HepG2 (cell line): ENCODE measurements at regions not wholly inside any gene's neighbourhood (a gene's known extent, or its start where the extent isn't known, plus 50 kb on each side); places are given as distances from the start of the nearest gene placed in this dataset.
A peak's percentile ranks its signal among the peaks of the same experiment; 100 is the strongest.

Experiments used
- CCDC6 ChIP-seq: sonication (generic); formaldehyde crosslinking; IDR thresholded peaks from 2 replicates; pipeline ENCODE4 v1.8.1; 2022; ENCODE audit warnings: mild to moderate bottlenecking, missing genetic modification reagents, moderate library complexity
- KAT2B ChIP-seq: fragments of 150-350 bp; IDR thresholded peaks from 2 replicates; pipeline ENCODE4 v1.6.1; 2014; ENCODE audit warnings: low read depth, low read length, borderline replicate concordance
- MBD4 ChIP-seq: IDR thresholded peaks from 2 replicates; pipeline ENCODE4 v1.6.1; 2012; ENCODE audit warnings: low read length, inconsistent platforms, borderline replicate concordance
- RARG ChIP-seq: sonication (generic); formaldehyde crosslinking; IDR thresholded peaks from 2 replicates; pipeline ENCODE4 v1.4.0; 2020; ENCODE audit warnings: low read depth, mild to moderate bottlenecking, missing genetic modification reagents
- SMAD3 ChIP-seq: sonication (generic); formaldehyde crosslinking; IDR thresholded peaks from 2 replicates; pipeline ENCODE4 v1.4.0; 2020; ENCODE audit warnings: missing genetic modification reagents
- XRCC5 ChIP-seq: fragments of 200-400 bp; formaldehyde crosslinking; optimal IDR thresholded peaks from 2 replicates; pipeline ENCODE3; 2017; ENCODE audit warnings: mild to moderate bottlenecking, low read length
- YY1 ChIP-seq: IDR thresholded peaks from 2 replicates; pipeline ENCODE4 v1.6.1; 2011; ENCODE audit warnings: low read length, low read depth, moderate library complexity, mild to moderate bottlenecking; ENCODE audit not compliant: insufficient read depth, insufficient replicate concordance
- ZFYVE20 ChIP-seq: sonication (generic); formaldehyde crosslinking; IDR thresholded peaks from 2 replicates; pipeline ENCODE4 v1.8.0; 2023; ENCODE audit warnings: low read depth, mild to moderate bottlenecking, moderate library complexity, missing genetic modification reagents, borderline replicate concordance
- ZKSCAN8 ChIP-seq: IDR thresholded peaks from 2 replicates; pipeline ENCODE4 v1.6.1; 2016; ENCODE audit warnings: borderline replicate concordance, missing genetic modification reagents, missing compliant biosample characterization
- ZNF101 ChIP-seq: sonication (generic); formaldehyde crosslinking; IDR thresholded peaks from 2 replicates; pipeline ENCODE4 v1.4.0; 2020; ENCODE audit warnings: mild to moderate bottlenecking, low read depth, missing genetic modification reagents, borderline replicate concordance
- ZNF24 ChIP-seq: fragments of 450-650 bp; IDR thresholded peaks from 2 replicates; pipeline ENCODE4 v1.6.1; 2017; ENCODE audit warnings: antibody characterized with exemption, mild to moderate bottlenecking
- ZNF430 ChIP-seq: sonication (generic); formaldehyde crosslinking; IDR thresholded peaks from 2 replicates; pipeline ENCODE4 v1.9.0; 2021; ENCODE audit warnings: mild to moderate bottlenecking, missing genetic modification reagents
- ZNF546 ChIP-seq: sonication (generic); formaldehyde crosslinking; conservative IDR thresholded peaks from 2 replicates; pipeline ENCODE4 v1.8.1; 2023; ENCODE audit warnings: mild to moderate bottlenecking, missing genetic modification reagents
- ZNF644 ChIP-seq: IDR thresholded peaks from 2 replicates; pipeline ENCODE4 v1.6.1; 2016; ENCODE audit warnings: low read depth
- ZNF788 ChIP-seq: sonication (generic); formaldehyde crosslinking; IDR thresholded peaks from 2 replicates; pipeline ENCODE4 v1.5.0; 2020; ENCODE audit warnings: mild to moderate bottlenecking, missing genetic modification reagents, borderline replicate concordance
- ZNF790 ChIP-seq: sonication (generic); formaldehyde crosslinking; IDR thresholded peaks from 2 replicates; pipeline ENCODE4 v1.8.0; 2022; ENCODE audit warnings: missing genetic modification reagents, mild to moderate bottlenecking, borderline replicate concordance
- TF ChIP-seq, protein P1 (sequence below), 2 experiments: sonication (generic) in 1 of 2; formaldehyde crosslinking in 1 of 2; IDR thresholded peaks; 2 replicates each; pipeline versions ENCODE4 v1.6.1 to v1.9.0; 2014 to 2022; ENCODE audit warnings: antibody characterized with exemption in 1 of 2, borderline replicate concordance in 1 of 2, inconsistent platforms in 1 of 2, low read depth in 1 of 2, missing genetic modification reagents in 1 of 2
- TF ChIP-seq, protein P2 (sequence below): sonication (generic); formaldehyde crosslinking; IDR thresholded peaks from 2 replicates; pipeline ENCODE4 v1.8.0; 2022; ENCODE audit warnings: missing genetic modification reagents, mild to moderate bottlenecking, inconsistent platforms, borderline replicate concordance
- TF ChIP-seq, protein P3 (sequence below), 2 experiments: sonication (generic) in 1 of 2; formaldehyde crosslinking in 1 of 2; IDR thresholded peaks; 2 replicates each; pipeline versions ENCODE4 v1.5.1 to v1.6.1; 2011 to 2020; ENCODE audit warnings: borderline replicate concordance in 1 of 2, low read depth in 1 of 2, low read length in 1 of 2, mild to moderate bottlenecking in 1 of 2, missing genetic modification reagents in 1 of 2, moderate library complexity in 1 of 2

DNA sequence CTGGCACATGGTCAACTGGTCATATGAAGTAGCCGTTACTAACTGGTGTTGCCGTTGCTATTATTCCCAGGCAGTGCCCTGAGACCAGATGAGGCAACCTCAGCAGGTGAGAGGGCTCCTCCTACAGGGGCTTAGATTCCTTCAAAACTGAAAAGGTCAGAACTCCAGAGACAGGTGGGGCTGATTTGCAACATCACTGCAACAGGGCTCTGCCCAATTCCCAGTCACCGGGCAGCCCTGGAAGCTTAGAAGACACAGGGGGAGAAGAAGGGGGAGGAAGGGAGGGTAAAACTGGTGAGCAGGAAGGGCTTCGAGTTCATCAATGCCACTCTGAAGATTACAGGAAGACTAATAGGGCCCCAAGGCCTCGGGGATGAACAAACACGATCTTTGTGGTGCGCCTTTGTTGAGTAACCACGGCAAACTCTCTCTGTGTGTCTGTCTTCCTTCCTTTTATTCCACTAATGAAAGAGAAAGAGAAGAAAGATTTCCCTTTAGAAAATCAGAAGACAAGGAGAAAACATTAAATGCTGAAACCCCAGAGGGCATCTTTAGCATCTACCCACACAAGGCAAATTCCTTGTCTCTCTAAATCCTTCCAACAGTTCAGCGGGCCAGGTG, 749.1 kb upstream of the TBX3 start (continued):
- no peak for TF ChIP-seq ZNF790 (CRISPR knock-in tag)
- TF ChIP-seq KAT2B, result no peak
- TF ChIP-seq SMAD3 (CRISPR knock-in tag), result 0 out of 2 replicates have a peak, but pooled peaks have one; percentile 67
- no peak for TF ChIP-seq ZNF101 (CRISPR knock-in tag)
- no peak for TF ChIP-seq MBD4
- TF ChIP-seq RARG (CRISPR knock-in tag), result no peak
- TF ChIP-seq, protein P1, sequence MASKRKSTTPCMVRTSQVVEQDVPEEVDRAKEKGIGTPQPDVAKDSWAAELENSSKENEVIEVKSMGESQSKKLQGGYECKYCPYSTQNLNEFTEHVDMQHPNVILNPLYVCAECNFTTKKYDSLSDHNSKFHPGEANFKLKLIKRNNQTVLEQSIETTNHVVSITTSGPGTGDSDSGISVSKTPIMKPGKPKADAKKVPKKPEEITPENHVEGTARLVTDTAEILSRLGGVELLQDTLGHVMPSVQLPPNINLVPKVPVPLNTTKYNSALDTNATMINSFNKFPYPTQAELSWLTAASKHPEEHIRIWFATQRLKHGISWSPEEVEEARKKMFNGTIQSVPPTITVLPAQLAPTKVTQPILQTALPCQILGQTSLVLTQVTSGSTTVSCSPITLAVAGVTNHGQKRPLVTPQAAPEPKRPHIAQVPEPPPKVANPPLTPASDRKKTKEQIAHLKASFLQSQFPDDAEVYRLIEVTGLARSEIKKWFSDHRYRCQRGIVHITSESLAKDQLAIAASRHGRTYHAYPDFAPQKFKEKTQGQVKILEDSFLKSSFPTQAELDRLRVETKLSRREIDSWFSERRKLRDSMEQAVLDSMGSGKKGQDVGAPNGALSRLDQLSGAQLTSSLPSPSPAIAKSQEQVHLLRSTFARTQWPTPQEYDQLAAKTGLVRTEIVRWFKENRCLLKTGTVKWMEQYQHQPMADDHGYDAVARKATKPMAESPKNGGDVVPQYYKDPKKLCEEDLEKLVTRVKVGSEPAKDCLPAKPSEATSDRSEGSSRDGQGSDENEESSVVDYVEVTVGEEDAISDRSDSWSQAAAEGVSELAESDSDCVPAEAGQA (IDR thresholded peaks at IDR 0.05; ENCODE audit: low read depth), result no peak
- TF ChIP-seq, protein P1 (CRISPR knock-in tag; IDR thresholded peaks at IDR 0.05; ENCODE audit: borderline replicate concordance), result no peak; the same call in 1 of the 2 replicates
- no peak for TF ChIP-seq ZNF24
- TF ChIP-seq ZNF546 (CRISPR knock-in tag), result no peak
- TF ChIP-seq ZKSCAN8, result 0 out of 2 replicates have a peak, but pooled peaks have one; percentile 56
- TF ChIP-seq, protein P2, sequence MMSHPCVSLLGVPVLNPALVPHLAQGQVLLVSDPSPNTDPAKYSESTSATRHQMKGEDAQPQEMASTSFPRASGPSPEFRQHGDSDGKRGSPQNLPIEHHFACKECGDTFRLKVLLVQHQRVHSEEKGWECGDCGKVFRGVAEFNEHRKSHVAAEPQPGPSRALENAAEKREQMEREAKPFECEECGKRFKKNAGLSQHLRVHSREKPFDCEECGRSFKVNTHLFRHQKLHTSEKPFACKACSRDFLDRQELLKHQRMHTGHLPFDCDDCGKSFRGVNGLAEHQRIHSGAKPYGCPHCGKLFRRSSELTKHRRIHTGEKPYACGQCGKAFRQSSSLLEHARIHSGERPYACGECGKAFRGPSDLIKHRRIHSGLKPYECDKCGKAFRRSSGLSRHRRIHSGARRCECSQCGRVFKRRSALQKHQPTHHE (CRISPR knock-in tag), result peak; percentile 58; the same call in 1 of the 2 replicates
- no peak for TF ChIP-seq XRCC5
- TF ChIP-seq ZNF644 (CRISPR knock-in tag), result peak; percentile 54; the same call in 1 of the 2 replicates
- 0 out of 2 replicates have a peak, but pooled peaks have one; percentile 33 for TF ChIP-seq CCDC6
- no peak for TF ChIP-seq ZNF430 (CRISPR knock-in tag)
- TF ChIP-seq YY1, result no peak
- TF ChIP-seq ZFYVE20 (CRISPR knock-in tag), result no peak
- TF ChIP-seq, protein P3, sequence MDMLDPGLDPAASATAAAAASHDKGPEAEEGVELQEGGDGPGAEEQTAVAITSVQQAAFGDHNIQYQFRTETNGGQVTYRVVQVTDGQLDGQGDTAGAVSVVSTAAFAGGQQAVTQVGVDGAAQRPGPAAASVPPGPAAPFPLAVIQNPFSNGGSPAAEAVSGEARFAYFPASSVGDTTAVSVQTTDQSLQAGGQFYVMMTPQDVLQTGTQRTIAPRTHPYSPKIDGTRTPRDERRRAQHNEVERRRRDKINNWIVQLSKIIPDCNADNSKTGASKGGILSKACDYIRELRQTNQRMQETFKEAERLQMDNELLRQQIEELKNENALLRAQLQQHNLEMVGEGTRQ (IDR thresholded peaks at IDR 0.05; ENCODE audit: low read depth, low read length), result no peak
- TF ChIP-seq, protein P3 (CRISPR knock-in tag; IDR thresholded peaks at IDR 0.05; ENCODE audit: borderline replicate concordance), result no peak
- no peak; the same call in 1 of the 2 replicates for TF ChIP-seq ZNF788 (CRISPR knock-in tag)
